ENCODE measurements at regions not wholly inside any gene's neighbourhood (a gene's known extent, or its start where the extent isn't known, plus 50 kb on each side); places are given as distances from the start of the nearest gene placed in this dataset.
"Not testable (repeated sequence)": the region's sequence is repeated elsewhere in the genome, so short reads cannot be mapped to it uniquely, and the experiment has no call there.

DNA sequence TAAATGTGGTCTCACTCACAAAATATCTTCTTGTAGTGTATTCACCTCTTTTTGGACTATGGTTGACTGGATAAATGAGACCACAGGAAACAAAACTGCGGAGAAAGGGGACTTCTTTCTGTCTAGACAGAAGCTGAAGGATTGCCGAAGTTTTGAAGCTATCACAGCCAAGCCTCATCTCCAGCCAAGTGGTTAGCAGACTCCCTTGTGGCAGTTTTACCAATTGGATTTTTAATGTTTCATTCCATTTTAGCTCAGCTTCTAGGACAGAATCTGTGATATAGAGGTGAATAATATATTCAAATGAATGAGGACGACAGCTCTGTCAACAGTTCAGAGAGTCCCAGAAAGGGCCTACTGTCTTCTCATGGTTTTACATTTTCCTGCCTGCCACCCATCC is 215.7 kb upstream of the ZNF608 start:
- DNase-seq (ENCODE audit: low read depth): no peak
- TF ChIP-seq, protein P1, sequence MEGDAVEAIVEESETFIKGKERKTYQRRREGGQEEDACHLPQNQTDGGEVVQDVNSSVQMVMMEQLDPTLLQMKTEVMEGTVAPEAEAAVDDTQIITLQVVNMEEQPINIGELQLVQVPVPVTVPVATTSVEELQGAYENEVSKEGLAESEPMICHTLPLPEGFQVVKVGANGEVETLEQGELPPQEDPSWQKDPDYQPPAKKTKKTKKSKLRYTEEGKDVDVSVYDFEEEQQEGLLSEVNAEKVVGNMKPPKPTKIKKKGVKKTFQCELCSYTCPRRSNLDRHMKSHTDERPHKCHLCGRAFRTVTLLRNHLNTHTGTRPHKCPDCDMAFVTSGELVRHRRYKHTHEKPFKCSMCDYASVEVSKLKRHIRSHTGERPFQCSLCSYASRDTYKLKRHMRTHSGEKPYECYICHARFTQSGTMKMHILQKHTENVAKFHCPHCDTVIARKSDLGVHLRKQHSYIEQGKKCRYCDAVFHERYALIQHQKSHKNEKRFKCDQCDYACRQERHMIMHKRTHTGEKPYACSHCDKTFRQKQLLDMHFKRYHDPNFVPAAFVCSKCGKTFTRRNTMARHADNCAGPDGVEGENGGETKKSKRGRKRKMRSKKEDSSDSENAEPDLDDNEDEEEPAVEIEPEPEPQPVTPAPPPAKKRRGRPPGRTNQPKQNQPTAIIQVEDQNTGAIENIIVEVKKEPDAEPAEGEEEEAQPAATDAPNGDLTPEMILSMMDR (conservative IDR thresholded peaks at IDR 0.05; ENCODE audit: control insufficient read depth, insufficient read depth, low read depth, low read length): no peak
- H3K4me3 ChIP-seq (ENCODE audit: control insufficient read depth, low read depth, low read length): no peak overlapping the region

DNA sequence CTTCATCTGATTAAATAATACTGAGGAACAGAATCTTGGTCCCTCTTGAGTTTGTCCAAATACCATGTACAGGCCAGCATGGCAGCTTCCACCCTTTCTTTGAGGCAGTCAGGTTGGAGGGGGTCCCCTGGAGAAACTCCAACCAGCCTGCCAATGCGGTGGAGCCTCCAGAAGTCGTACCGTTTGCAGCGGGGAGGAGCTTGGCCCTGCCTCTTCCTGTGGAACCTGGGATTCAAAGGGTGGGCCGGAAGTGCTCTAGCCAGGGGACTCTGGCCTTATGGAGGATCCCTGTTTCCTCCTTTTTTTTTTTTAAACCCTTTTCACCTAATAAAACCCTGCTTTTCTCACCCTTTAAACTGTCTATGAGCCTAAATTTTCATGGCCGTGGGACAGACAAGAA is 216.3 kb upstream of the ZNF608 start:
- DNase-seq (ENCODE audit: low read depth): no peak
- no peak overlapping the region for H3K4me3 ChIP-seq (ENCODE audit: control insufficient read depth, low read depth, low read length)
- TF ChIP-seq, protein P1 (conservative IDR thresholded peaks at IDR 0.05; ENCODE audit: control insufficient read depth, insufficient read depth, low read depth, low read length): no peak

DNA sequence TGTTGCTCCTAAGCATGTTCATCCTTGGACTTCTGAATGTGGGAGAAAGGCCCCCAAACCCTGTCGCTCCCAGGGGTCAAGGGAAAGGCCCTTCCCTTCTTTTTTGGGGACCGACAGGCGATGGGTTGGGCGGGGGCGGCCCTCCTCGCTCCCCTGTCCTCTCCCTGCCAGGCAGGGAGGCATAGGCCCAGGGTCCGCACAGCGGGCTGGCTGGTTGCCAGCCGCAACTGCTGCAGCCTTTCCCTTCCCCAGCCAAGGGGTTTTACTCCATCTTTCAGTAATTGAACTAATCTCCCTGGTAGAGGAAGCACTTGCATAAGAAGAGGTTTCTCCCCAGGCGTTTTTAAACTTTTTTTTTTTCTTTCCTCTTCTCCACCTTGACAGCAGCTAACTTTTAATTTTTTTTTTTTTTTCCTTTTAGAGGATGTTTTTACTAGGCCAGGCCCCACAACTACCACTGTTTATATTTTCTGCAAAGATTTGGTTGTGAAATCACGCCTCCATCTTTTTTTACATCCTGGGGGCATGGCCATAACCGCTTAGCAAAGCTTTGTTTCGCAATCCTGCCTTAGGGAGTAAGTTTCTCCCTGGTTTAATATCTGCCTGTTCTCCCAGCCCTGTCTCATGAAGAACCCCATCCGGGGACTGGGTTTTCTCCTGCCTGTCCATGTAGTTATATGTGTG is 216.9 kb upstream of the ZNF608 start:
- TF ChIP-seq, protein P1 (conservative IDR thresholded peaks at IDR 0.05; ENCODE audit: control insufficient read depth, insufficient read depth, low read depth, low read length): no peak
- no peak overlapping the region for H3K4me3 ChIP-seq (ENCODE audit: control insufficient read depth, low read depth, low read length)
- peak; percentile 77 for DNase-seq (ENCODE audit: low read depth)

DNA sequence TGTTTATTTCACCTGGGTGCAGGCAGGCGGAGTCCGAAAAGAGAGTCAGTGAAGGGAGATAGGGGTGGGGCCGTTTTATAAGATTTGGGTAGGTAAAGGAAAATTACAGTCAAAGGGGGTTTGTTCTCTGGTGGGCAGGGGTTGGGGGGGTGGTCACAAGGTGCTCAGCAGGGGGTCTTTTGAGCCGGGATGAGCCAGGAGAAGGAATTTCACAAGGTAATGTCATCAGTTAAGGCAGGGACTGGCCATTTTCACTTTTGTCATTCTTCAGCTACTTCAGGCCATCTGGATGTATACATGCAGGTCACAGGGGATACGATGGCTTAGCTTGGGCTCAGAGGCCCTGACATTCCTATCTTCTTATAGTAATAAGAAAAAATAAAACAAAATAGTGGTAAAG is 220.3 kb upstream of the ZNF608 start:
- H3K4me3 ChIP-seq (ENCODE audit: control insufficient read depth, low read depth, low read length); DNase-seq (ENCODE audit: low read depth): not testable (repeated sequence)

DNA sequence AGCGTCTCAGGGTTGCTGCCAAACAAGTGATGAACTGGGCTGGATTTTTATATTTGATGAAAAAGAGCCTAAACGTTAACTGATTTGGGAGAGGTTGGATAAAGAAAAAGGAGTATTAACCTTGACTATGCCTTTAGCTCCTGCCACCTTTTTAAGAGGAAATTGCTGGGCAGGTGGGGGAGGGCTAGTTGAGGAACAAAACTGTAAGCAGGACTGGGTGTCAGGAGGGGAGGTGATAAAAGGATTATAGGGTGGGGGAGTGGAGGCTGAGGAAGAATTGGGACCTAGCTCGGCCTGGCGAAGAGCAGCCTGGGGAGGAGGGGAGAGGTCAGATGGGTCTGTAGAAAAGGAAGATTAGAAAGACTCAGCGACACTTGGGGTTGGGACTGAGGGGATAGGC is 223.9 kb upstream of the ZNF608 start:
- not testable (repeated sequence) for DNase-seq (ENCODE audit: low read depth)

DNA sequence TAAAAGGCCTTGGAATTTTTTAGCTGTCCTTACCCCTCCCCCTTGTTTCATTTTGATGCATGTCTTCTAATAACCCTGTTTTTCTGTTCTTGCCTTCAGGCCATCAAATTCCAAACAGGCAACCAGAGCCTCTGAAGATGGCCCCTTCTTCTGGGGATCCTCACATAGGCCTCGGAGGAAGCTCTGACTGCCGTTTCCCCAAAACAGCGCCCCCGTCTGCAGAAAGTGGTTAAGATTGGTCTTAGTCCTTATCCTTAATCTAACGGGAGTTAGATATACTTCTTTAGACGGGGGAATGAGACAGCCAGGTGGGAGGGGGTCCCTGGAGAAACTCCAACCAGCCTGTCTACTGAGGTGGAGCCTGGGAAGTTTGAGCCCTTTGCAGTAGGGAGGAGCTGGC is 226.3 kb upstream of the ZNF608 start:
- no peak for DNase-seq (ENCODE audit: low read depth)
- TF ChIP-seq, protein P1 (conservative IDR thresholded peaks at IDR 0.05; ENCODE audit: control insufficient read depth, insufficient read depth, low read depth, low read length): no peak
- no peak overlapping the region for H3K4me3 ChIP-seq (ENCODE audit: control insufficient read depth, low read depth, low read length)

More for the DNA sequence above, 223.9 kb upstream of the ZNF608 start:
- not testable (repeated sequence) for H3K4me3 ChIP-seq (ENCODE audit: control insufficient read depth, low read depth, low read length)

DNA sequence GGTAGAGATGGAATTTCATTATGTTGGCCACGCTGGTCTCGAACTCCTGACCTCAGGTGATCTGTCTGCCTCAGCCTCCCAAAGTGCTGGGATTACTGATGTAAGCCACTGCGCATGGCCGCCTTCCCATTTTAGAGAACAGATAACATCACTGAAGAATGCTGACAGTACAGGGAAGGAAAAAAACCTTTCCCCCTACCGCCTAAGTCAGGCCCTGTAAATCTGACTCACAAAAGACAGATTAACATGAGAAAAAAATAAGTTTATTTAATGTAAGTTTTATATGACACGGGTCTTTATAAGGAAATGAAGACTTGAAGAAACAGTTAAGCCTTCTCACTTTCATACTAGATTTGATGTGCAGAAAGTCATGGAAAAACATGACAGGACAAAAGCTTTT is 227.2 kb upstream of the ZNF608 start:
- H3K4me3 ChIP-seq (ENCODE audit: control insufficient read depth, low read depth, low read length): no peak overlapping the region
- no peak for DNase-seq (ENCODE audit: low read depth)
- TF ChIP-seq, protein P1 (conservative IDR thresholded peaks at IDR 0.05; ENCODE audit: control insufficient read depth, insufficient read depth, low read depth, low read length): no peak

DNA sequence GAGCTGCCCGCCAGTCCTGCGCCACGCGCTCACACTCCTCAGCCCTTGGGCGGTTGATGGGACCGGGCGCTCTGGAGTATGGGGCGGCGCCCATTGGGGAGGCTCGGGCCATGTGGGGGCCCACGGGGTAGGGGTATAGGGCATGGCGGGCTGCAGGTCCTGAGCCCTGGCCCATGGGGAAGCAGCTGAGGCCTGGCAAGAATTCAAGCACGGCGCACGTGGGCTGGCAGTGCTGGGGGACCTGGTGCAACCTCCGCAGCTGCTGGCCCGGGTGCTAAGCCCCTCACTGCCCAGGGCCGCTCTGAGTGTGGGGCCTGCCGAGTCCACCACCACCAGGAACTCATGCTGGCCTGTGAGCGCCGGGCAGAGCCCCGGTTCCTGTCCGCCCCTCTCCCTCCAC is 229.6 kb upstream of the ZNF608 start:
- DNase-seq (ENCODE audit: low read depth): no peak
- TF ChIP-seq, protein P1 (conservative IDR thresholded peaks at IDR 0.05; ENCODE audit: control insufficient read depth, insufficient read depth, low read depth, low read length): no peak
- H3K4me3 ChIP-seq (ENCODE audit: control insufficient read depth, low read depth, low read length): no peak overlapping the region

All from fibroblast of mammary gland (primary cell).